HG02938 (cell line): ENCODE measurements at regions not wholly inside any gene's neighbourhood (a gene's known extent, or its start where the extent isn't known, plus 50 kb on each side); places are given as distances from the start of the nearest gene placed in this dataset.
"Not testable (repeated sequence)": the region's sequence is repeated elsewhere in the genome, so short reads cannot be mapped to it uniquely, and the experiment has no call there.

ENCODE experiments used
- ATAC-seq: cut with Tn5 transposase; IDR thresholded peaks from one replicate; pipeline ENCODE4 v1.9.1; 2021; ENCODE audit warnings: mild to moderate bottlenecking, moderate library complexity; ENCODE audit not compliant: unreplicated experiment

DNA sequence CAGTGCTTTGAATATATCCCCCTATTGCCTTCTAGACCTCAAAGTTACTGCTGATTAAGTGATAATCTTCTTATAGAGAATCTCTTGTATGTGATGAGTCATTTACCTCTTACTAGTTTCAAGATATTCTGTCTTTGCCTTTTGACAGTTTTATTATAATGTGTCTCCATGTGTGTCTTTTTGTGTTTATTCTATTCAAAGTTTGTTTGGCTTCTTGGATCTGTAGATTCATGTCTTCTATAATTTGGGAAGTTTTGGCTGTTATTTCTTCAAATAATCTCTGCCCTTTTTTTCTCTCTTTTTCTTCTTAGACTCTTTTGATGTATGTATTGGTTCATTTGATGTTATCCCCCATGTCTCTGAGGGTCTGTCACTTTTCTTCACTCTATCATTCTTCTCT lies 915.7 kb upstream of the GRIA3 start:
- no peak for ATAC-seq

DNA sequence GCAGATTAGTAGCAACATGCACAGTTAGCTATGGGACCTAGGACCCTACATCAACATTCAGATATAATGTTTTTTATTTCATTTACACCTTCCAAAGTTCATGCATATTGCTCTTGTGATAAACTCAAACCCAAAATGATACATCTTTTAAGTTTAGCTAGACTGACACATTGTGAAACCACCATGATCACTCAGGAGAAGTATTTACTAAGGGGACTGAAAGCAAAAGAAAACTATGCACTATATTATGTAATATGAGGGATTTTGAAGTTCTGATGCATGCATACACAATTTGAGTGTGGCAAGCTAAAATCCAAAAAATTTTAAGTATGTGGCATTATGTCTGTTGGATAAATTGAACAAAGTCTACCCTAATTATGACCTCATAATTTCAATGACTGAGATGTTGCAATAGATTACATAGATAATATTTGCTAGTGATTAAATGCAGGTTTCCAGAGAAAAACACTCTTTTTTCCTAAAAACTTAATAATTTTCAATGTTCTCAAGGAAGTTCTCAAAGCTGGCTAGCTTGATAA lies 914.8 kb upstream of the GRIA3 start:
- ATAC-seq: no peak

DNA sequence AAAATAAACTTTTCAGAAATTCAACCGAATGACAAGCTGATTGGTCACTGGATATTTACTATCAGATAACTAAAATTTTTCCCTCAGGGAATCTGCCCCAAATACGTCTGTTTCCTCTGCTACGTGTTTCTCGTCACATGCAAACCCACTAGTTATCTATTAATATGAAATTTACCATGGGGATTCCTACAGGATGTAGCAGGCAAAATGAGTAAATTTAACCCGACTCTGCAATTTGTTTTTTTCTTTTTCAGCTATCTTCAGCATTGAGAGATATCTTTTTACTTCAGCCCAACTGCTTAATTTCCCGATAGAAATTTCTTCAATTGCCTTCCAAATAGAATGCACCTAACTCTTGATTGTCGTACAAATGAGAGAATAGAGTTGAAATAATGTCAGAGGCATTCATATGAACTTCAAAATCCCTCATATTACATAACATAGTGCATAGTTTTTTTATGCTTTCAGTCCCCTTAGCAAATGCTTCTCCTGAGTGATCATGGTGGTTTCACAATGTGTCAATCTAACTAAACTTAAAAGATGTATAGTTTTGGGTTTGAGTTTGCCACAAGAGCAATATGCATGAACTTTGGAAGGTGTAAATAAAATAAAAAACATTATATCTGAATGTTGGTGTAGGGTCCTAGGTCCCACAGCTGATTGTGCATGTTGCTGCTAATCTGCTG lies 913.1 kb upstream of the GRIA3 start:
- ATAC-seq: no peak

DNA sequence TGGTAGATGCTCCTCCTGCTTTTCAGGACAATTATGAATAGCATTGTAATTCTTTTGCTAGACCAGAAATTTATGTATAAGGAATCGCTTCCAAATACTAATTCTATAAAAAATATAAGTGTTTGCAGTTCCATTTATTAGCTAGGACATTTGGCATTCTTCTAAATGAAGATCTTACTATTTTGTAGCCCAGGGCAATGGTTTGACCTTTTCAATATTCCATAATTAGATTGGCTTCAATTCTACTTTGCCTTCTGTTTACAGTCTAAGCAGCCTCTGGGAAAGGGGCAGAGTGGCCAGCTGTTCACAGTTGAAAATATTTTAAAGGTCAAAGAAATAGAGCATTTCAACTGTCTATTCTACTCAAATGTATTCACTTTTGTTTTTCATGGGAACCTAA lies 912.1 kb upstream of the GRIA3 start:
- ATAC-seq: no peak

DNA sequence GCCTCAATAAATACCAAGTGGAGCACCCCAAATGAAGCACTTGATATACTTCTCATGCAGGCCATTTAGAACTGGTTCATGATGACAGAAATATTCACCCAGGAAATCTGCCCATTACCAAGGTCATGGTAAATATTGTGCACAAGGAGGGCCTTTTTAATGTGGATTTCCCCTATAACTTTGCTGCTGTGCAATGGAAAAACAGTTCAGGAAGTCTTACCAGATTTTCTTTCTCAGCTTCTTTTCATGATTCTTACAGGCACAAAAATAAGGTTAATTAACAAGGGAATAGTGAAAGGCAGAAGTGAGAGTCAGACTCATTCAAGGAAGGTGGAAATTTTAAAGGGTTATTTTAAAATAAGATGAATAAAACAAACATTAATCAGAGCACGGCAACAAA lies 904.3 kb upstream of the GRIA3 start:
- ATAC-seq: no peak

DNA sequence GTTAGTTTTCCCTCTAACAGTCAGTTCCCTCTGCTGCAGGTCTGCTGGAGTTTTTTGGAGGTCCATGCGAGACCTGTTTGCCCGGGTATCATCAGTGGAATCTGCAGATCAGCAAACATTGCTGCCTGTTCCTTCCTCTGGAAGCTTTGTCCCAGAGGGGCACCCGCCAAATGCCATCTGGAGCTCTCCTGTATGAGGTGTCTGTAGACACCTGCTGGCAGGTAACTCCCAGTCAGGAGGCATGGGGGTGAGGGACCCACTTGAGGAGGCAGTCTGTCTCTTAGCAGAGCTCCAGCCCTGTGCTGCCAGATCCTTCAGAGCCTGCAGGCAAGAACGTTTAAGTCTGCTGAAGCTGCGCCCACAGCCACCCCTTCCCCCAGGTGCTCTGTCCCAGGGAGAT lies 884.3 kb upstream of the GRIA3 start:
- ATAC-seq: not testable (repeated sequence)

DNA sequence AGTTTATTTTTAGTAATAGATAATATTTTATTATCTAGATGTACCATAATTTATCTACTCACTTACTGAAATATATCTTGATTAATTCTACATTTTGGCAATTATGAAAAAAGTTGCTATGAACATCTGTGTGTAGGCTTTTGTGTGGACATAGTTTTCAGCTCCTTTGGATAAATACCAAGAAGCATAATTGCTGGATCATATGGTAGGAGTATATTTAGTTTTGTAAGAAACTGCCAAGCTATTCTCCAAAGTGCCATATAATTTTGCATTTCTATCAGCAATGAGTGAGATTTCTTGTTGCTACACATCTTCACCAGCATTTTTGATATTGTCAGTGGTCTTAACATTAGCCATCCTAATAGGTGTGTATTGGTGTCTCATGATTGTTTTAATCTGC lies 882.6 kb upstream of the GRIA3 start:
- no peak for ATAC-seq

DNA sequence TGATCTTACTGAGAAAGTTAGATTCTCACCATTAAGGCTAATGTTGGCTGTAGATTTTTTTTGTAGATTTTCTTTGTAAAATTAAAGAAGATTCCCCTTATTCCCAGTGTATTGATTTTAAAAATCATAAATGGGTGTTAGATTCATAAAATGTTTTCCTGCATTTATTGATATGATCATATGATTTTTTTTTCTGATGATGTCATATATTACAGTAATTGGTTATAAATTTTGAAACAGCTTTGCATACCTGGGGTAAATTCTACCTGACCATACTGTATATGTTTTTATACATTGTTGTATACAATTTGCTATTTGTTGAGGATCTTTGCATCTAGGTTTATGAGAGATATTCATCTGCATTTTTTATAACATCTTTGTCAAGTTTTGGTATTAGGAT lies 880.3 kb upstream of the GRIA3 start:
- no peak for ATAC-seq

DNA sequence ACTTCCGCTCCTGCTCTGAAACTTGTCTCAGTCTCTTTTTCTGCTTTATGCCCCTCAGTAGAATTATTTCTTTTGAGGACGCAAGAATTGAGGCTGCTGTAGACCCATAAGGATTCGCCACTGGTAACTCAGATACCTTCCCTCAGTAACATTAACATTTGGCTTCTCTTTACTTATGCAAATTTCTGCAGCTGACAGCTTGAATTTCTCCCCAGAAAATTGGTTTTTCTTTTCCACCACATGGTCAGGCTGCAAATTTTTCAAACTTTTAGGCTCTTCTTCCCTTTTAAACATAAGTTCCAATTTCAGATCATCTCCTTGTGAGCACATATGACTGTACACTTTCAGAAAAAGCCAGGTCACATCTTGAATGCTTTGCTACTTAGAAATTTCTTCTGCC lies 839.3 kb upstream of the GRIA3 start:
- no peak for ATAC-seq

DNA sequence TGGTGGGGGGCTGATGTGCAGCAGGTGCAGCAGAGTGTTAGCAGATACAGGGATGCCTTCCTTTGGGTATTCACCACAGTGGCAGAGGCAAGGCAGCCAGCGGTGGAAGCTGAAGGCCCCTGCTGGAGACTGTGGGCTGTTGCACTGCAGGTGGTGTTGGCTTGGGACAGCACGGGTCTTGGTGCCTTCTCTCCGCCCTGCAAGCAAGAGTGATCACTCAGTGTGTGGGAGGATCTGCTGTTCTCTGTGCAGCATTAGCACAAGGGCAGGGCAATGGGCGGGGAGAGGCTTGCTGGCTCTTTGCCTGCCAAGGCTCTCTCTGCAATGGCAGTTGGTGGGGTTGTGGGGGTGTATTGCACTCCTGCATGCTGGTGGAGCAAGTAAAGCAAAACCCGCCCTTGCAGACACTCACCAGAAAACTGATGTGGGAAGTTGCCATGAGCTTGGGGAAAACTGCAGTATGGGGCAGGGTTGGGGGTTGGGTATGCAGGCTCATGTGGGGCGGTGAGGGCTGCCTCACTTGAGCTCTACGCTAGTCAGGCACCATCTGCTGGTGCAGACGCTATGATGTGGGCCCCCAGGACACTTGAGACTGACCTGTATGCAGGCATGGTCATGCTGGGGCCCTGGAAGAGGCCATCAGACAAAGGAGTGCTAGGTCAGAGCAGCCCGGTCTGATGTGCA lies 820.8 kb upstream of the GRIA3 start:
- no peak for ATAC-seq

DNA sequence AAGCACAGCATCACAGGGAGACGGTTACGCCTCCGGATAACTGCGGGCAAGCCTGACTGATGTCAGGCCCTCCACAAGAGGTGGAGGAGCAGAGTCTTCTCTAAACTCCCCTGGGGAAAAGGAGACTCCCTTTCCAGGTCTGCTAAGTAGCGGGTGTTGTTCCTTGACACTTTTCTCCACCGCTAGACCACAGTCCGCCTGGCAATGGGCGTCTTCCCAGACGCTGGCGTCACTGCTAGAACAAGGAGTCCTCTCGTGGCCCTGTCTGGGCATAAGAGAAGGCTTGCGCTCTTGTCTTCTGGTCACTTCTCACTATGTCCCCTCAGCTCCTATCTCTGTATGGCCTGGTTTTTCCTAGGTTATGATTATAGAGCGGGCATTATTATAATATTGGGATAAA lies 808.5 kb upstream of the GRIA3 start:
- not testable (repeated sequence) for ATAC-seq

DNA sequence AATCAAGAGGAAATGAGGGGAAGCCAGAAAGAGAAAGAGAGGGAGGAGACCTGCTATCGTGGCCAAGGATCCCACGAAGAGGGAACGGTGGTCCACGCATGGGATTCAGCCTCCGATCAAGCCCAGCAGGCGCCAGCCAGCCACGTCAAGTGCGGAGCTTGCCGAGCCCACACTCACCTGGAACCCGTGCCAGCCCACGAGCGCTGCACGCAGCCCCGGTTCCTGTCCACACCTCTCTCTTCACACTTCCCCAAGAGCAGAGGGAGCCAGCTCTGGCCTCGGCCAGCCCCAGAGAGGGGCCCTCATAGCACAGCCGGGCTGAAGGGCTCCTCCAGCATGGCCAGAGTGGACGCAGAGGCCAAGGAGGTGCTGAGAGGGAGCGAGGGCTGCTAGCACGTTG lies 795.1 kb upstream of the GRIA3 start:
- no peak for ATAC-seq

DNA sequence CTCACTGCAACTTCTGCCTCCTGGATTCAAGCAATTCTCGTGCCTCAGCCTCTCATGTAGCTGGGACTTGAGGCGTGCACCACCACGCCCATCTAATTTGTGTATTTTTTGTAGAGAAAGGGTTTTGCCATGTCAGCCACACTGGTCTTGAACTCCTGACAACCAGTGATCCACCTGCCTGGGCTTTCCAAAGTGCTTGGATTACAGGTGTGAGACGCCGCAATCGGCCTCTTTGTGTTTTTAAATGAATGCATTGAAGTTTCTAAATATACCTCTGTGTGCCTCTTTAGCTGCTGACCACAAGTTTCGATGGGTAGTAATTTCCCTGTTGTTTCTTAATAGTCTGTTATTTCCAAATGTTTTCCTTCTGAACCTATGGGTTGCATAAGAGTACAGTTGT lies 765.3 kb upstream of the GRIA3 start:
- ATAC-seq: no peak

DNA sequence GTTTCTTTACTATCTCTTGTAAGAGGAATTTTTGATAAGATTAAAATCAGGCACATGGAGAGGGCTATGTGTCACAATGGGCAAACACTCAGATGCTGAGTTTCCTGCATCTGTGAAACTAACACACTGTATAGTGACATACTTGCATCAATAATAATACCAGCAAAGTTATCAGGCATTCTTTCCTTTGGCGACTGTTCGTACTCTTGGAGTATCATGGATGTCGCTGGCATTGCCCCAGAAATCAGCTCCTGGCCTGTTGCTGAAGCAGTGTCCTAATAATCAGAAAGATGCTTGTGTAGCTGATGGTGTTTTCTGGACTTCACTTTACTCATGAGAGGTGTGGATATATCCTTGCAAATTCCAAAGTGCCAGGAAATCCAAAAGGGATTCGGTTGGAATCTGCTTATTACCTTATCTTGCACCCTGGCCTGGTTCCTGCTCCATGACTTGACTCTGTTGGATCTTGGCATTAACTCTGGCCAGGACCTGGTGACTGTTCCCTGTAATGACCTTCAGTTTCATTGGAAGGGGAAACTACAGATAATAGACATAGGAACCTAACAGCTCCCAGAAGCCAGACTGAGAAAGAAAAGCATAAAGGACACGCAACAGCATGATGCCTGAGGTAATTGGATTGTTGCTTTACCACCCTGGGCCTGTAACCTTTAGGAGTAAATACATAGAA lies 762.5 kb upstream of the GRIA3 start:
- no peak for ATAC-seq

DNA sequence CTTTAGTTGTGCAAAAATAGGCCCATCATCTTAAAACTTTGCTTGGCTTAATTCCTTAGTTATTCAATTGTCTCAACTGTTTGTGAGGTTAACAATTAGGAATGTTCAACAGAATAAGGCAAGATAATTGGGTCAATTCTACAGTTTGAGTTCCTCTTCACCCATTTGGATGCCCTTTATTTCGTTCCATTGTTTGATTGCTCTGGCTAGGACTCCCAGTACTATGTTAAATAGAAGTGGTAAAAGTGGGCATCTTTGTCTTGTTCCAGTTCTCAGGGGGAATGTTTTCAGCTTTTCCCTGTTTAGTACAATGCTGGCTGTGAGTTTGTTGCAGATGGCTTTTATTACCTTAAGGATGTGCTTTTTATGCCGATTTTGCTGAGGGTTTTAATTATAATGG lies 761.5 kb upstream of the GRIA3 start:
- no peak for ATAC-seq

DNA sequence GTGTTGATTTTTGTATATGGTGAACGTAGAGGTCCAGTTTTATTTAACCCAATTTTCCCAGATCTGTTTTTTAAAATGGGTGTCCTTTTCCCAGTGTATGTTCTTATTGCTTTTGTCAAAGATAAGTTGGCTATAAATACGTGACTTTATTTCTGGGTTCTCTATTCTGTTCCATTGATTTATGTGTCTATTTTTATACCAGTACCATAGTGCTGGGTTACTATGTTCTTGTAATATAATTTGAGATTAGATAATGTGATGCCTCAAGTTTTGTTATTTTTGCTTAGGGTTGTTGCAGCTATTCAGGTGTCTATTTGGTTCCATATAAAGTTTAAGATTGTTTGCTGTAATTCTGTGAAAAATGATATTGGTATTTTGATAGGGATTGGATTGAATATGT lies 749.1 kb upstream of the GRIA3 start:
- ATAC-seq: no peak

DNA sequence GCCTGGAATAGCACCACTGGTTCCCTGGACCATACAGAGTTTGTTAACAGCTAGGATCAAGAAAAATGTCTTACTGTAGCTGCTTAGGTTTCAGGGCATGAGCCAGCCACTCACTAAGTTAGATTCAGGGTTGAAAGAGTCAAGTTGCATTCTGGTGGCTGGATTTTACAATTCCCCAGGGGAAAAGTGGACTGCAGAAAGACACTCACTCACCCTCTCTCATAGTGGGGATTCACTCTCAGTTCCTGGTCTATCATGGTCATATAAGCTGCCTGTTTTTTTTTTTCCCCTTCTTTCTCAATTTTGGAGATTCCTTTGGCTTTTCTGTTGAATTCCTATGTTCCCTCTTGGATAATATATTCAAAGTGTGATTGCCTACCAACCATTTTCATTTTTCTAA lies 744.2 kb upstream of the GRIA3 start:
- ATAC-seq: no peak

DNA sequence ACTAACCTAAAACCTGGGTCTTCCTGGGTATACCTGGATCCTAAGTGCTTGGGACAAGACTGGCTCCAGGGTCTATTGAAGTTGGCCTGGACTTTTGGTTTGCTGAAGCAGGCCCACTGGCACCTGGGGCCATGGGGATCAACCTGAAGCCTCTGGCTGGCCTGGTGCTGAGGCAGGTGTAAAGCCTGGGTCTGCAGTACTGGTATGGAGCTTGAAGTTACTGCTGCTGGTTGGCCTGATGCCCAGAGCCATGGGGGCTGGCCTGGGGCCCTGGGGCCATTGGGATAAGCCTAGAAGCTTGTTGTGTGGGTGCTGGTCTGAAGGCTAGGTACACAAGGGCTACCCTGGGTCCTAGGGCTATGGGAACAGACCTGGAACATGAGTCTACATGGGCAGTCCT lies 743.2 kb upstream of the GRIA3 start:
- ATAC-seq: no peak

DNA sequence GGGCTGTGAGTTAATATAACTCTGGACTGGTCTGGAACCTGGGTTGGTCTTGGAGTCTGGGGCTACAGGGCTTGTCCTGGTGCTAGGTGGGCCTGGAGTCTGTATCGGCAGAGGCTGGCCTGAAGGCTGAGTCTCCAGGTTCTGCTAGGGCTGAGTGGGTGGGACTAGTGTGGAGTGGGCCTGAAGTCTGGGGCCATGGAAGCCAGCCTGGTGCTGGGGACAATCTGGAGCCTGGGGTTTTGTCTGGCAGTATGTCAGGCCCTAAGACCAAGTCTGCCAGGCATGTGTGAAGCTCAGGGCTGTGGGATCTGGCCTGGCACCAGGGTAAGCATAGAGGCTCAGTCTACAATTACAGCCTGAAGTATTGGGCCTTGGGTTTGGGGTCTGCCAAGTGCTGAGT lies 742.6 kb upstream of the GRIA3 start:
- no peak for ATAC-seq

DNA sequence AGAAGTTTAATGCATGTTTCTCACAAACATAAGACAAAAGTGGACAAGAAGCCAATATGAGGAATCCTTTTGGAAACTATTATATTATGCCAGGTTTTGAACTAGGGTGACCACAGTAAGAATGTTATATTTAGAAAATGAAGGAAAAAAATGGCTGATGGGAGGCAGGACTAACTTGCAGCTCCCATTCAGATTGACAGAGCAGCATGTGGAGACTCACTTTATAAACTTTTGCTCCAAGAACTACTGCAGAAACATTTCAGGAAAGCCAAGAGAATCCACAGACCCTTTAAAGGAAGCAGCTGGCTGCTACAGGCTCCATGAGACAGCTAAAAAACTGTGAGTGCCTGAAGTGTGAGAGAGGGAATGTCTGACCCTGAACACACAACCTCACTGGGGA lies 738.6 kb upstream of the GRIA3 start:
- ATAC-seq: no peak

DNA sequence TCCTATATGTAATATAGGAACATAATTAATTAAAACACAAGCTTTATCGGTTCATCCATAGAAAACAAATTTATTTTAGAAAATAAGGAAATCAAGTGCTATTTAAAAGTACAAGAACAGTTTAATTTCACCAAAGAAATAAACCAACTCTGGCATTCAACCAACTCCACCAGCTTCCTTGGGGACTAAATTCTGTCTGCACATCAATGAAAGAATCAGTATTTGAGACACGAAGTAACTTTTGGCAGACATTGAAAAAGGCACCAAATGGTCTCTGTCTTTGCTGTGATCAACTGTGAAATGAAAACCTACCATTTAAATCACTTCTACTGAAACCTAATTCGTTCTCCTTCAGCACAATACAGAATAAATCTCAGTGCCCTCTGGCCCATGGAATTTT lies 719.7 kb upstream of the GRIA3 start:
- ATAC-seq: no peak

DNA sequence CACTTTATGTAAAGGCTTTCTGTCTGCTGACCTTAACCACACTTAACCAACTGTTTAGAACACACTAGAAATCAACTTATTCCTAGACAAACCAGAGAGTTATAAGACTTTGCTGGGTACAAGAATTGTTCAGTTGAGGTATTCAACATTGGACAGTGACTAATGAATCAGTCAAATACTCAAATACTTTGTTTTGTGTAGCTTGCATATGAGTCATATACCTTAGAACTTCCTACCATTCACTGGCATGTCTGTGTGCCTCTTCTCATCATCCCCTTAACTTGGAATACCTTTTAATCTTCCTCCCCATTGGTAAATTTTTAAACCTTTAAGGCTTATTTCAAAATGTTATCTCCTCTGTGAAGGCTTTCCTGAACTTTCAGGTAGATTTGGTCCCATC lies 708.8 kb upstream of the GRIA3 start:
- ATAC-seq: no peak
